PC-3 (cell line): ENCODE measurements at regions not wholly inside any gene's neighbourhood (a gene's known extent, or its start where the extent isn't known, plus 50 kb on each side); places are given as distances from the start of the nearest gene placed in this dataset.

Source experiments
- ATAC-seq: fragments of 200-7000 bp; cut with Tn5 transposase; 2 replicates; pipeline ENCODE4 v1.9.1; 2020; ENCODE audit warnings: mild to moderate bottlenecking, moderate library complexity
- BruUV-seq: library from RNA; stranded (reverse); fragments of 400-500 nt; replicated peaks from 2 replicates; lab custom pipeline; 2021; lab: Mats Ljungman, UMichigan
- CTCF ChIA-PET: fragments of 300-600 bp; sonication (Branson Sonifier 250); formaldehyde crosslinking; loops from one replicate; lab custom pipeline; 2022; ENCODE audit warnings: antibody characterized with exemption; lab: Charles Lee
- POLR2A ChIA-PET: fragments of 300-600 bp; sonication (Branson Sonifier 250); formaldehyde crosslinking; loops from one replicate; lab custom pipeline; 2022; ENCODE audit warnings: antibody characterized with exemption; ENCODE audit not compliant: unreplicated experiment; lab: Charles Lee
- DNase-seq: peaks from one replicate; pipeline ENCODE4 v3.0.0-alpha.2; 2015
- H2AFZ ChIP-seq: fragments of 300-600 bp; sonication (generic); 2 replicates; pipeline ENCODE4 v1.6.0; 2016; ENCODE audit warnings: antibody characterized with exemption, low read length
- H3F3A ChIP-seq: fragments of 300-600 bp; sonication (generic); one replicate; pipeline ENCODE4 v1.6.0; 2017; ENCODE audit warnings: antibody characterized with exemption, low read length, control low read depth, mild to moderate bottlenecking; ENCODE audit not compliant: unreplicated experiment
- H3K27ac ChIP-seq: fragments of 300-600 bp; sonication (generic); 2 replicates; pipeline ENCODE4 v1.5.1; 2016; ENCODE audit warnings: mild to moderate bottlenecking, low read length
- H3K27me3 ChIP-seq: fragments of 300-600 bp; sonication (generic); 2 replicates; pipeline ENCODE4 v1.6.1; 2016; ENCODE audit warnings: low read length, mixed read lengths
- H3K36me3 ChIP-seq: fragments of 300-600 bp; sonication (generic); 2 replicates; pipeline ENCODE4 v1.6.1; 2016; ENCODE audit warnings: low read depth, mixed run types, low read length, mixed read lengths
- H3K4me1 ChIP-seq: fragments of 300-600 bp; sonication (generic); 2 replicates; pipeline ENCODE4 v1.5.1; 2016; ENCODE audit warnings: low read length; ENCODE audit not compliant: insufficient read depth
- H3K4me2 ChIP-seq: fragments of 300-600 bp; sonication (generic); 2 replicates; pipeline ENCODE4 v1.6.0; 2016; ENCODE audit warnings: low read length
- H3K4me3 ChIP-seq: fragments of 300-600 bp; sonication (generic); 2 replicates; pipeline ENCODE4 v1.5.1; 2016; ENCODE audit warnings: mild to moderate bottlenecking, low read length, mixed read lengths
- H3K79me2 ChIP-seq: fragments of 300-600 bp; sonication (generic); 2 replicates; pipeline ENCODE4 v1.6.1; 2017; ENCODE audit warnings: low read length, mixed read lengths
- H3K9ac ChIP-seq: fragments of 300-600 bp; sonication (generic); 2 replicates; pipeline ENCODE4 v1.6.0; 2016; ENCODE audit warnings: mild to moderate bottlenecking, low read length
- H3K9me2 ChIP-seq: fragments of 300-600 bp; sonication (generic); replicated peaks from 2 replicates; pipeline ENCODE4 v1.6.1; 2016; ENCODE audit warnings: mixed run types, low read length, mixed read lengths
- H3K9me3 ChIP-seq: fragments of 300-600 bp; sonication (generic); 2 replicates; pipeline ENCODE4 v1.6.1; 2016; ENCODE audit warnings: low read length, mixed read lengths
- H4K20me1 ChIP-seq: fragments of 300-600 bp; sonication (generic); 2 replicates; pipeline ENCODE4 v1.6.1; 2016; ENCODE audit warnings: low read length, mixed read lengths
- EZH2 ChIP-seq: fragments of 300-600 bp; sonication (generic); IDR thresholded peaks from one replicate; pipeline ENCODE4 v1.6.1; 2017; ENCODE audit warnings: antibody characterized with exemption, mild to moderate bottlenecking, low read length; ENCODE audit not compliant: unreplicated experiment
- EZH2phosphoT487 ChIP-seq: fragments of 300-600 bp; sonication (generic); IDR thresholded peaks from 2 replicates; pipeline ENCODE4 v1.6.1; 2018; ENCODE audit warnings: mild to moderate bottlenecking, antibody characterized with exemption, low read length, borderline replicate concordance
- intact Hi-C: fragments of 100-400 bp; cut with micrococcal nuclease; formaldehyde crosslinking; loops from 2 replicates; pipeline ENCODE4 v1.9.0; 2023
- TF ChIP-seq, protein P1 (sequence below): fragments of 300-600 bp; sonication (generic); conservative IDR thresholded peaks from 2 replicates; pipeline ENCODE4 v1.5.1; 2017; ENCODE audit warnings: antibody characterized with exemption, low read depth, mild to moderate bottlenecking, low read length

DNA sequence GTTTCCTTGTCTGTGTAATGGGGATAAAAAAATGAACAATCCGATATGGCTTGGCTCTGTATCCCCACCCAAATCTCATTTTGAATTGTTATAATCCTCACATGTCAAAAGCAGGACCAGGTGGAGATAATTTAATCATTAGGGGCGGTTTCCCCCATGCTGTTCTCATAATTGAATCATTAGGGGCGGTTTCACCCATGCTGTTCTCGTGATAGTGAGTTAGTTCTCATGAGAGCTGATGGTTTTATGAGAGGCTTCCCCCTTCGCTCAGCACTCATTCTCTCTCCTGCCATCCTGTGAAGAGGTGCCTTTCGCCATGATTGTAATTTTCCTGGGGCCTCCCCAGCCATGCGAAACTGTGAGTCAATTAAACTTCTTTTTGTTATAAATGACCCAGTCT, 633.5 kb downstream of the RAPGEF2 start:
- no peak for TF ChIP-seq EZH2phosphoT487
- no peak for TF ChIP-seq EZH2
- TF ChIP-seq, protein P1, sequence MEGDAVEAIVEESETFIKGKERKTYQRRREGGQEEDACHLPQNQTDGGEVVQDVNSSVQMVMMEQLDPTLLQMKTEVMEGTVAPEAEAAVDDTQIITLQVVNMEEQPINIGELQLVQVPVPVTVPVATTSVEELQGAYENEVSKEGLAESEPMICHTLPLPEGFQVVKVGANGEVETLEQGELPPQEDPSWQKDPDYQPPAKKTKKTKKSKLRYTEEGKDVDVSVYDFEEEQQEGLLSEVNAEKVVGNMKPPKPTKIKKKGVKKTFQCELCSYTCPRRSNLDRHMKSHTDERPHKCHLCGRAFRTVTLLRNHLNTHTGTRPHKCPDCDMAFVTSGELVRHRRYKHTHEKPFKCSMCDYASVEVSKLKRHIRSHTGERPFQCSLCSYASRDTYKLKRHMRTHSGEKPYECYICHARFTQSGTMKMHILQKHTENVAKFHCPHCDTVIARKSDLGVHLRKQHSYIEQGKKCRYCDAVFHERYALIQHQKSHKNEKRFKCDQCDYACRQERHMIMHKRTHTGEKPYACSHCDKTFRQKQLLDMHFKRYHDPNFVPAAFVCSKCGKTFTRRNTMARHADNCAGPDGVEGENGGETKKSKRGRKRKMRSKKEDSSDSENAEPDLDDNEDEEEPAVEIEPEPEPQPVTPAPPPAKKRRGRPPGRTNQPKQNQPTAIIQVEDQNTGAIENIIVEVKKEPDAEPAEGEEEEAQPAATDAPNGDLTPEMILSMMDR = no peak
- Histone ChIP-seq H3K4me2 (no peak overlapping the region), H3F3A (no peaks in the 10 kb centered on the region), H3K9me2 (no peaks in the 10 kb centered on the region), H3K79me2 (no peaks in the 10 kb centered on the region), H3K4me1 (no peaks in the 10 kb centered on the region), H2AFZ (no peak overlapping the region), H3K27ac (no peak overlapping the region), H3K9ac (no peak overlapping the region), H3K36me3 (no peaks in the 10 kb centered on the region), H3K4me3 (no peak overlapping the region), H3K9me3 (no peaks in the 10 kb centered on the region), H4K20me1 (no peaks in the 10 kb centered on the region), H3K27me3 (no peaks in the 10 kb centered on the region)
- DNase-seq = no peak
- intact Hi-C loops = no loop called here
- ATAC-seq = no peak
- POLR2A ChIA-PET = no interaction called here
- BruUV-seq = no TSS peak
- CTCF ChIA-PET = no interaction called here

DNA sequence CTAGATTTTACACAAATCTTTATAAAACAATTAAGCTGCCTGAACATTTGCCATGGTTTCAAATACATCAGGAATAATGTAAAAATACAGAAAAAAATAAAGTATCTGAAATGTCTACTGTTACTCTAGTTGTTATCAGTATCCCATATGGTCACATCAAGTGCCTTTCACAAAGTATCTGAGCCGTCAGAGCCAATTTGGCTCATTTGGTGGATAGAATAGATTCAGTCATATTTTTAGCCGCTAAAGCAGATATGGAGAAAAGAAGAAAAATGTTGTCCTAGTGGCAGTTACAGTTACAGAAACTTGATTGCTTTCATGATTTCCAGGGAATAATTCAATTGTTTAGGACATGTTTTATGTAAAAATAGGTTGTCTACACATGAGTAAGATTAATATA, 641.1 kb downstream of the RAPGEF2 start:
- no peak for DNase-seq
- H3K36me3 ChIP-seq = no peaks in the 10 kb centered on the region
- intact Hi-C loops = no loop called here
- no peaks in the 10 kb centered on the region for H3F3A ChIP-seq
- no peak for ATAC-seq
- no peak overlapping the region for H3K9ac ChIP-seq
- H4K20me1 ChIP-seq = no peaks in the 10 kb centered on the region
- no peaks in the 10 kb centered on the region for H3K4me1 ChIP-seq
- H3K27ac ChIP-seq = no peak overlapping the region
- no peaks in the 10 kb centered on the region for H3K79me2 ChIP-seq
- TF ChIP-seq, protein P1 = no peak
- H3K9me3 ChIP-seq = no peaks in the 10 kb centered on the region
- ChIA-PET CTCF (no interaction called here), POLR2A (no interaction called here)
- no peaks in the 10 kb centered on the region for H3K27me3 ChIP-seq
- no peak overlapping the region for H3K4me2 ChIP-seq
- H3K4me3 ChIP-seq = no peak overlapping the region
- H3K9me2 ChIP-seq = no peaks in the 10 kb centered on the region
- no TSS peak for BruUV-seq
- no peak overlapping the region for H2AFZ ChIP-seq

DNA sequence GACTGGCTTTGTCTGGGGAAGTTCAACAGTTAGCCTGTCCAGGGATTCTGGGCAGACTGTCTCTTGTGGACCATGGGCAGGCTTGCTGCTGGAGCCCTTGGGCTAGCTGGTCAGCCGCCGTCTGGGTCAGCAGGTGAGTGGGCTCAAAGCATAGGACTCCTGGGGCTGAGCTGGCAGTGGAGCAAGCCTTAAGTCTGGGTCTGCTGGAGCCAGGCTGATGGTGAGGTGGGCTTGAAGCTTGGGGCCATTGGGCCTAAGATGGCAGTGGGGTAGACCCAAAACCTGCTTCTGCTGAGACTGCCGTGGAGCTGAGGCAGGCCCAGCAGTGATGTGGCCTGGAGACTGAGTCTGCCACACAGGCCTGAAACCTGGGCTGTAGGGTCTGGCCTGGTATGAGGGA, 645.1 kb downstream of the RAPGEF2 start:
- no peaks in the 10 kb centered on the region for H3K27me3 ChIP-seq

More for the DNA sequence above, 645.1 kb downstream of the RAPGEF2 start:
- TF ChIP-seq, protein P1 = no peak
- TF ChIP-seq EZH2phosphoT487 = no peak
- TF ChIP-seq EZH2 = no peak
- H3K9me2 ChIP-seq = no peaks in the 10 kb centered on the region
- H3K27ac ChIP-seq = no peak overlapping the region
- no peaks in the 10 kb centered on the region for H3K36me3 ChIP-seq
- H3K9ac ChIP-seq = no peak overlapping the region
- ChIA-PET CTCF (no interaction called here), POLR2A (no interaction called here)
- no TSS peak for BruUV-seq
- no peaks in the 10 kb centered on the region for H3K9me3 ChIP-seq
- H4K20me1 ChIP-seq = no peaks in the 10 kb centered on the region
- no peaks in the 10 kb centered on the region for H3K79me2 ChIP-seq
- ATAC-seq = no peak
- no peak for DNase-seq
- H3K4me3 ChIP-seq = no peak overlapping the region
- H3F3A ChIP-seq = no peaks in the 10 kb centered on the region
- no peaks in the 10 kb centered on the region for H3K4me1 ChIP-seq
- no peak overlapping the region for H3K4me2 ChIP-seq
- no peak overlapping the region for H2AFZ ChIP-seq
- intact Hi-C loops = no loop called here
